Right atrium auricular region (tissue), 2 donors: ENCODE measurements at regions not wholly inside any gene's neighbourhood (a gene's known extent, or its start where the extent isn't known, plus 50 kb on each side); places are given as distances from the start of the nearest gene placed in this dataset.

Experiments
- DNase-seq: peaks from one replicate; pipeline ENCODE4 v3.0.0-alpha.2; 2019; ENCODE audit warnings: low spot score
- H3K27ac ChIP-seq, 2 donors: fragments of 200-600 bp; sonication (generic); 1 replicate in 1 of 2; 2 replicates in 1 of 2; pipeline ENCODE4 v1.5.1; 2016 to 2019
- H3K27me3 ChIP-seq, 2 donors: fragments of 200-600 bp; sonication (generic); one replicate each; pipeline versions ENCODE4 v1.5.1 to v1.6.0; 2017 to 2019
- H3K36me3 ChIP-seq: fragments of 200-600 bp; sonication (generic); one replicate; pipeline ENCODE4 v1.5.1; 2016
- H3K4me1 ChIP-seq, 2 donors: fragments of 200-600 bp; sonication (generic); one replicate each; pipeline versions ENCODE4 v1.5.1 to v1.6.0; 2017 to 2019
- H3K4me3 ChIP-seq, 2 donors: fragments of 200-600 bp; sonication (generic); 1 replicate in 1 of 2; 2 replicates in 1 of 2; pipeline ENCODE4 v1.5.1; 2017 to 2019; ENCODE audit warnings: mild to moderate bottlenecking in 1 of 2, moderate library complexity in 1 of 2
- H3K9me3 ChIP-seq, 2 donors: fragments of 200-600 bp; sonication (generic); one replicate each; pipeline ENCODE4 v1.5.1; 2019
- CTCF ChIP-seq, 2 donors: fragments of 200-600 bp; sonication (generic); IDR thresholded peaks; one replicate each; pipeline ENCODE4 v1.5.1; 2019; ENCODE audit warnings: antibody characterized with exemption in 2 of 2

- Histone ChIP-seq H3K36me3 (no peaks in the 10 kb centered on the region), H3K4me3 (no peak overlapping the region), H3K27me3 (no peaks in the 10 kb centered on the region), H3K9me3 (no peaks in the 10 kb centered on the region), H3K4me1 (no peaks in the 10 kb centered on the region), H3K27ac (no peak overlapping the region)
- no peak for DNase-seq
- no peak for TF ChIP-seq CTCF (IDR thresholded peaks at IDR 0.05)
Measured at GRCh38 chr2:204486321-204486720, 59.0 kb upstream of the PARD3B start.

- Histone ChIP-seq H3K4me1 (no peaks in the 10 kb centered on the region), H3K36me3 (no peaks in the 10 kb centered on the region), H3K4me3 (no peak overlapping the region), H3K27ac (no peak overlapping the region), H3K9me3 (no peaks in the 10 kb centered on the region), H3K27me3 (no peaks in the 10 kb centered on the region)
- TF ChIP-seq CTCF (IDR thresholded peaks at IDR 0.05) = no peak
- DNase-seq = no peak
Measured at GRCh38 chr2:204486805-204487204, 58.5 kb upstream of the PARD3B start.

DNA sequence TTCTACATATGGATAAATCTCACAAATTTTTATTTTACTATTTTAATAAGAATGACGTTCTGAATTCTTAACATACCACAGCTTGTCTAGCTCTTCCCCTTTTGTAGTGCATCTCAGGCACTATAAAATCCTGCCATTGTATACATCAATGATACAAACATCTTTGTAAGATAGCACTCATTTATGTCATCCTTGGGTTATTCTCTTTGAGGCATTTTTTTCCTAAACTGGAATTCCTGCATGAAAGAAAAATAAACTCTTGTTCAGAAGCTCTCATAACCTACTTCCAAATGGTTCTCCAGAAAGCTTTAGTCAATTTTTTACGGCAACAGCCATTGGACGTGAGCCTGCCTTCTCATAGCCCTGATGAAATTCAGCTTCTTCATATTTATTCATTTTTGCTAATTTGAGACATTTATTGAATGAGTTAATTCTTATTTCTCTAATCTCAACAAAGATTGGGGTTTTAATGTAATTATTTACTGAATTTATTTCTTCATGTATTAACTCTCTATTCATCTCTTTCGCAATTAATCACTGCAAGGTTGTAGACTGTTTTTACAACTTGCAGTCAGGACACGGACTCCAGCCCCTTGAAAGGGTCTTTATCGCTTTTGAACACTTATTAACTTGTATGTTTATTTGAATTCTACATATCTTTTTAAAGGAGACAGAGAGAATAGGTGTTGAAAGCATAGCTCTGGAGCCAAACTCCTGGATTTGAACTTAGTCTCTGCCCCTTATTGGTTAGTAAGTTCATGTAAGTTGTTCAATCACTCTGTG, 57.6 kb upstream of the PARD3B start:
- Histone ChIP-seq H3K4me1 (no peaks in the 10 kb centered on the region), H3K27me3 (no peaks in the 10 kb centered on the region), H3K4me3 (no peak overlapping the region), H3K9me3 (no peaks in the 10 kb centered on the region), H3K27ac (no peak overlapping the region), H3K36me3 (no peaks in the 10 kb centered on the region)
- DNase-seq = no peak
- TF ChIP-seq CTCF (IDR thresholded peaks at IDR 0.05) = no peak

DNA sequence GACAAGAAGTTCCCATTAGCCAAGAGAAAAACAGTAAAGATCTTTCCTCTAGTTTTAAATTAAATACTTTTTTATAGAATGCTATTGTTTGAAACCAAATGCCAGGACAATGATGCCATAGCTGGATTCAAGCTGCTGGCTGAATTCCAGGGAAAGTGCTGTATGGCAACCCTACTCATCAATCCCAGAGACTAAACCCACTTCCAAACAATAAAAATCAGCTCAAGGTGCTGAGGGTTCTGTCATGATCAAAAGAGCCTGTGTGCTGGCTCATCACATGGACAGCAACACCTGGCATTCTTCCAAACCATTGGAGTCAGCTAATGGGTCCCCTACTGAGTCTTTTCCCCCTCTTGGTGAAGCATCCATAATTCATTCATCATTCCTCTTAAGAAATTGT, 53.7 kb upstream of the PARD3B start:
- no peaks in the 10 kb centered on the region for H3K36me3 ChIP-seq
- H3K27me3 ChIP-seq = no peaks in the 10 kb centered on the region
- no peak overlapping the region for H3K27ac ChIP-seq
- no peak for TF ChIP-seq CTCF (IDR thresholded peaks at IDR 0.05)
- H3K4me3 ChIP-seq = no peak overlapping the region
- H3K4me1 ChIP-seq = no peaks in the 10 kb centered on the region
- DNase-seq = no peak
- no peaks in the 10 kb centered on the region for H3K9me3 ChIP-seq

- DNase-seq = no peak
- Histone ChIP-seq H3K4me1 (no peaks in the 10 kb centered on the region), H3K36me3 (no peaks in the 10 kb centered on the region), H3K4me3 (no peak overlapping the region), H3K27ac (no peak overlapping the region), H3K9me3 (no peaks in the 10 kb centered on the region), H3K27me3 (no peaks in the 10 kb centered on the region)
- TF ChIP-seq CTCF (IDR thresholded peaks at IDR 0.05) = no peak
Measured at GRCh38 chr2:204492417-204492816, 52.9 kb upstream of the PARD3B start.

- H3K9me3 ChIP-seq = no peaks in the 10 kb centered on the region
- H3K27me3 ChIP-seq = no peaks in the 10 kb centered on the region
- no peaks in the 10 kb centered on the region for H3K36me3 ChIP-seq
- H3K4me1 ChIP-seq = no peaks in the 10 kb centered on the region
- H3K27ac ChIP-seq = no peak overlapping the region
- no peak for TF ChIP-seq CTCF (IDR thresholded peaks at IDR 0.05)
- DNase-seq = no peak
- H3K4me3 ChIP-seq = no peak overlapping the region
Measured at GRCh38 chr2:204494681-204495080, 50.6 kb upstream of the PARD3B start.
